ENCODE measurements at regions not wholly inside any gene's neighbourhood (a gene's known extent, or its start where the extent isn't known, plus 50 kb on each side); places are given as distances from the start of the nearest gene placed in this dataset.
"Not testable (repeated sequence)": the region's sequence is repeated elsewhere in the genome, so short reads cannot be mapped to it uniquely, and the experiment has no call there.

- no peak for DNase-seq
These were observed 583.4 kb upstream of the DPPA4 start for GRCh38 chr3:109920749-109921148.

GRCh38 chr3:109921509-109921908, 584.2 kb upstream of the DPPA4 start:
- DNase-seq: no peak

GRCh38 chr3:109922856-109923255, 585.5 kb upstream of the DPPA4 start:
- DNase-seq: no peak

GRCh38 chr3:109923431-109923830, 586.1 kb upstream of the DPPA4 start:
- no peak for DNase-seq

- DNase-seq: no peak
These were observed 586.9 kb upstream of the DPPA4 start for GRCh38 chr3:109924196-109924595.

- no peak for DNase-seq
These were observed 589.0 kb upstream of the DPPA4 start for GRCh38 chr3:109926376-109926775.

GRCh38 chr3:109927161-109927560, 589.8 kb upstream of the DPPA4 start:
- DNase-seq: no peak

- DNase-seq: no peak
These were observed 590.4 kb upstream of the DPPA4 start for GRCh38 chr3:109927726-109928125.

- DNase-seq: no peak
These were observed 593.2 kb upstream of the DPPA4 start for GRCh38 chr3:109930582-109930981.

GRCh38 chr3:109933576-109933975, 596.2 kb upstream of the DPPA4 start:
- no peak for DNase-seq

GRCh38 chr3:109939817-109940216, 602.5 kb upstream of the DPPA4 start:
- no peak for DNase-seq

GRCh38 chr3:109943181-109943580, 605.8 kb upstream of the DPPA4 start:
- no peak for DNase-seq

- no peak for DNase-seq
These were observed 607.5 kb upstream of the DPPA4 start for GRCh38 chr3:109944836-109945235.

GRCh38 chr3:109952924-109953323, 615.6 kb upstream of the DPPA4 start:
- no peak for DNase-seq

- DNase-seq: no peak
These were observed 626.5 kb upstream of the DPPA4 start for GRCh38 chr3:109963831-109964230.

GRCh38 chr3:109973733-109974132, 636.4 kb upstream of the DPPA4 start:
- no peak for DNase-seq

GRCh38 chr3:109977897-109978296, 640.6 kb upstream of the DPPA4 start:
- DNase-seq: no peak

GRCh38 chr3:109982201-109982600, 644.9 kb upstream of the DPPA4 start:
- no peak for DNase-seq

GRCh38 chr3:109984976-109985375, 647.6 kb upstream of the DPPA4 start:
- no peak for DNase-seq

GRCh38 chr3:109985943-109986555, 648.7 kb upstream of the DPPA4 start:
- no peak for DNase-seq

GRCh38 chr3:109994853-109995252, 657.5 kb upstream of the DPPA4 start:
- no peak for DNase-seq

GRCh38 chr3:109995377-109995776, 658.0 kb upstream of the DPPA4 start:
- DNase-seq: no peak

GRCh38 chr3:110001905-110002304, 664.6 kb upstream of the DPPA4 start:
- DNase-seq: not testable (repeated sequence)

- DNase-seq: no peak
These were observed 669.6 kb upstream of the DPPA4 start for GRCh38 chr3:110006913-110007312.

GRCh38 chr3:110015231-110015963, 678.1 kb upstream of the DPPA4 start:
- no peak for DNase-seq

All from CD4-positive, alpha-beta T cell treated with Interferon alpha-2 for 1 hour (primary cell).